NCI-H1092 treated with DMSO at 0.1 percent for 48 hours (cell line): ENCODE measurements at regions not wholly inside any gene's neighbourhood (a gene's known extent, or its start where the extent isn't known, plus 50 kb on each side); places are given as distances from the start of the nearest gene placed in this dataset.

Experiments used
- DNase-seq: peaks from one replicate; lab custom pipeline; 2025; lab: John Stamatoyannopoulos, UW

DNA sequence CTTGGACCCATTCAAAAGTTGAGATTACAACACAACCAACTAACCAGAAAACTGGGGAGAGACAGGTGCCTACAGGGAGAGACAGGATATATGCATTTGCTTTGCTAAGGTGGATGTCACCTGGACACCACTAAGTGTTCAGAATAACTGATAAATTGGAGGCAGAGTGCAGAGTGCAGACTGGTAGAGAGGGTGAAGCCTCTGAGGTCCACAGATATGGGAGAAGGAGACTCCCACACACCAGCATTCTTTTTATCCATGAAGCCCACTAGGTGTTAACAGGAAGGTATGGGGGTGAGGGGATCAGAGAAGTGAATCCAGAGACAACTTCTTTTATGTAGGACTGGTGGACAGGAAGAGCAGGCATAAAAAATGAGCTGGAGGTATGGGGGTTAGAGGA, 1310.0 kb upstream of the ZEB2 start:
- DNase-seq, result no peak

DNA sequence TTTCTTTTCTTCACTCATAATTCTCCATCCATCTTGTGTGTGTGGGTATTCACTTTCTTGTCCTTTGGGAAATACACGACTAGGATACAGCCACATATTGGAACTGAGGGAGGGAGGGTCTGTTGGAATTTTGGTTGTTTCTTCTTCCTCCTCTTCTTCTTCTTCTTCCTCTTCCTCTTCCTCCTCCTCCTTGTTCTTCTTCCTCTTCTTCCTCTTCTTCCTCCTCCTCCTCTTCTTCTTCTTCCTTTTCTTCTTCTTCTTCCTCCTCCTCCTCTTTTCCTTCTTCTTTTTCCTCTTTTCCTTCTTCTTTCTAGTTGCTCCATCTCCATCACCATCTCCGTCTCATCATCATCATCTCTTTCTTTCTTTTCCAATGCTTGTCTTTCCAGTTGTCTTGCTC, 1307.3 kb upstream of the ZEB2 start:
- no peak for DNase-seq

DNA sequence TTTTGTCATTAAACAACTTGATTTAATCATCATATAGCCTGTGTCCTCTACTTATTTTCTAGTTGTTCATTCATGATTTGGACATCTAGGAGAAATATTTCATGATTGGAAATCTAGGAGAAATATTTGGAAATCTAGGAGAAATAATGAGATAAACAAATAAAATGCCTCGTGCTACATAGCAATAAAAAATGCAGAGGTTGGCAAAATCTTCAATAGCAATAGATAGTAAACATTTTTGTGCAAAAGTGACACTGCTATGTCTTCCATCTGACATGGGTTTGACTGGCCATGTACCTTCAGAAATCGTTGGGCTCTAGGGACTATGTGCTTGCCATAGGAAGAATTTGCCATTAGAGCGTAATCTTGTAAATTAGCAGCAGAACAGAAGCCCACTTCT, 1304.5 kb upstream of the ZEB2 start:
- no peak for DNase-seq

DNA sequence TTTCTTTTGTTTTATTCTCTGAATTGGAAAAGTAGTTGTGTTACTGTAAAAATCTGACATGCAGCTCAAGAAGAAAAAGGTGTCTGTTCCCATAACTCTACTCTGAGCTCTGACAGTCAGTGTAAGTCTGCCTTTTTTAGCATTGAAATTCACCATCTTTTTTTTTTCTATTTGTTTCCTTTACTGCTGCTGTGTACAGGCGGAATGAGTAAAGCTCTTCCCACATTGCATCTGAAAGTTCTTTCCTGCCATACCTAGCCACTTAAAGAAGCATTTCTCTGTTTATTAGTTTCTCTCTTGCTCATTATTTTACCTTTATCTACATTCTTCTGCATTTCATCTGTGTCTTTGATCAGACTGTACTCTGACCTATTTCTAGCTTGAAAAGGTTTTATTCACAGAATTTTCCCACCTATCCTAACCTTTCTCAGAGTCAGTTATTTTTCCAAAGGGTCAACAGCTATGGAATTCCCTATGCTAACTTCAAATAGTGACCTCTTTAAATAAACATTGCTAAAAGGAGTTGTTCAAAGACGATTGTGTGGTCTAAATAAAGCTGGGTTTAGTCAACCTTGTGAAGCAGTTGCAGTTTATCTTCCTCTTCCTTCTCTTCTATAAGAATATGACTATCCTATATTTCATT, 1303.1 kb upstream of the ZEB2 start:
- DNase-seq, result no peak

DNA sequence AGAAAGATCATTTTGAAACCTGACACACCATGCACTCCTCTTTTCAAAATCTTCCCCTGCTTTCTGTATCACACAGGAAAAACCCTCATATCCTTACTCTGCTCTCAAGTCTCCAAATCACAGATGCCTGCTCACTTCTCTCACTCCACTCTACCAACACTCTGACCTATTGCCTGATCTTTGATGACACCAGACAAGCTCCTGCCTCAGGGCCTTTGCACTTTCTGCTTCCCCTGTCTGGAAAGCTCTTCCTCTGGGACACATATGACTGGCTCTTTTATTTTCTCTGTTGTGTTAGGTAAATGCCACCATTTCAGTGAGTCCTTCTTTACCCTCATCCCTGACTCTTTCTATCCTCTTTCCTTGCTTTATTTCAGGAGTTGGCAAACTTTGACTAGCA, 1300.7 kb upstream of the ZEB2 start:
- DNase-seq, result no peak

DNA sequence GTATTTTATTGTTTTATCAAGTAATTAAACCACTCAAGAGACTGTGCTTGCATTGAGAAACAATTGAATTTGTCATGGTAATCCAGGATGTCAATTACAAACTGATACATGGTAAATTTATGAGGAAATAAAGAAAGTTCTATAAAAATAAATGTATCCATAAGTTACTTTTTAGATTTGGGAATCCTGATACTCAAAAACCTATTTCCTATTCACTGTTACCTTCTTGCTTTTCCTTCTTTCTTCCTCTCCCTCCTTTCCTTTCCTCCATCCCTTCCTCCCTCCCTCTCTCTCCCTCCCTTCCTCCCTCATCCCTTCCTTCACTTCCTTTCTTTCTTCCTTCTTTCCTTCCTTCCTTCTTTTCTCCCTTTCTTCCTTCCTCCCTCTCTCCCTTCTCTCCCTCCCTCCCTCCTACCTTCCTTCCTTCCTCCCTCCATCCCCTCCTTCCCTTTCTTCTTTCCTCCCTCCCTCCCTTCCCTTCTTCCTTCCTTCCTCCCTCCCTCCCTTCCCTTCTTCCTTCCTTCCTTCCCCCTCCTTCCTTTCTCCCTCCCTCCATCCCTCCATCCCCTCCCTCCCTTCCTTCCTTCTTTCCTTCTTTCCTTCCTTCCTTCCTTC, 1299.1 kb upstream of the ZEB2 start:
- no peak for DNase-seq

DNA sequence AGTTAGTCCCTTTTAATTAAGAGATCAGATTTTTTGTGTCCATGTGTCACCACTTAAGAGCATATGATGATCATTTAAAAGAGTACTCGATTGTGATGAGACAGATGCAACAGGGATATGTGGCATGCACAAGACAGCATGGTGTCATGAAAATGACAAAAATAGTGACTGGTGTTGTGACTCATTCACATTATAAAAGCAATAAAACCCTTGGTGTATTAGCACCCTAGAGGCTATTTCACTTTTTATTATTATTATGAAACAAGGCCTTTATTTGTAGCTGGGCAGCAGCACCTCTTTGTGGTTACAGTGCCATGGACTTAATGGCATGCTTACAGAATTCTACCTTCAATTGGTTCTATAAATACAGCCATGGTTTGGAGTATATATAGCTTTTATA, 1296.0 kb upstream of the ZEB2 start:
- DNase-seq, result no peak

DNA sequence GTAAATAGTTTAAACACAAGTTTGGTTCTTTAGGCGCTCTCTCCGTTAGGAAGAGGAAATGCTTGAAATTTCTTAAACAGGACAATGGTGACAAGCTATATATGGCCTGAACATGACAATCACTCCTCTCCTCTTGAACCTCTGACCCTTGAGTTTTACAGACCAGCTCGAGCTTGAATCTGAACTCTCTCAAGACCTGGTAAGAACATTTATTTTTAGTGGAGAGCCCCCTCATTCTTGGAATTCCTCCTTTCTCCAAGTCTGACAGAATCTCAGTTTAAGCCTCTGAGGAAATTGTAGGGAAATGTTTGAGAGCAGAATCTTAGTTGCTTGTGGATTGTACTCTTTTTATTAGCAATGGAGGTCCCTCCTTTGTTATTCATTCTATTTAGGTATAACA, 1293.6 kb upstream of the ZEB2 start:
- no peak for DNase-seq

DNA sequence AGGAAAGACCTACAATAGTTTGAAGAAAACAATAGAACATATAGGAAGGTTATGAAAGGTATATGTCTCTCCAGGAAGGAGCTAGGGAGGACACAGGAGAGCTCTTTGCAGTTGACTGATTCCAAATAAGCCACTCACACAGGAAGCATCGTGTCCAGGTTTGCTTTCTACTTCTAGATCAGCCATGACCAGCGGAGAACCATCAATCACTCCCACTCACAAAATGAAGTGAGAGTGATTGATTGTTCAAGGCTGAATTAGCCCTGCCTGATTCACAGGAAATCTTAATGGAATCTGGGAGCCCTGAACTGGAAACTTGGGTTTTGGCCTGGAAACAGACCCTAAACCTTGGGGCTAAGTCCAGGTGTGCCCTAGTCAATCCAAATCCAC, 1292.2 kb upstream of the ZEB2 start:
- DNase-seq, result no peak

DNA sequence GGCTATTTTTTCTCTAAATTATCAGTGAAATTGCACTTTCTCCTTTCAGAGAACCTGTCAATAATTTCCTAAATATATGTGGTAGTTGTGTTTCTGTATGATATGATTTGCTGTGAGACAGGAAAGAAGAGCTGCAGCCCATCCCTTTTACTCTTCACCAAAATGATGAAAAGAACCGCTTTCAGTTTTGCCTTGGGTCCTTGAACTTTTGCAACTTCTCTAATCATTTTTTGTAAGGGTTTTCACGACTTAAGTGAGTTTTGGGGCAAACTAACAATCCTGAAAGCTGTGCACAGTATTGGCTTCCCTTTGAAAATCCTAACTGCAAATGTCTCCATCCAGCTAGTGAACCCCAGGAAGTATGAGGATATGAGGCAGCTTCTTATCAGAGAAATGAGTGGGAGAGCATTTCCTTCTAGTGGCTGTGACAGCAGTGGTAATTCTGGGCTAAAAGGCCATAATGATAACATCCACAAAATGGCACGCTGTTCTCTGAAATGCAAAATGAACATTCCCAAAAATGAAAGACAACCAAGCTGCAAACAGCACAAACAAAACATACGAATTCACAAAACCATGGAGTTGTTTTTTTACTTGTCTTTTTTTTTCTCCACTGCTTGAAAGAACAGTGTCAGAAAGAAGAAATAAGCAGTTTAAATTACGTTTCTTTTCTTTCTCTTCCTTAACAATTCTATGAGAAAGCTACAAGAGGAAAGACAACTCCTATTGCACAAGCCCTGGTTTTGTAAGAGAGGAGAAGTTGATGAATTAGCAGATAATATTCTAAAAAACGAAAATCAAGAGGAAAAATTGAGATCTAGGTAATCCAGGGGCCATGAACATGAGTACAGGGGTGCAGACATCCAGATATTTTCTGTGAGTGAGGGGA, 1291.6 kb upstream of the ZEB2 start:
- no peak for DNase-seq

DNA sequence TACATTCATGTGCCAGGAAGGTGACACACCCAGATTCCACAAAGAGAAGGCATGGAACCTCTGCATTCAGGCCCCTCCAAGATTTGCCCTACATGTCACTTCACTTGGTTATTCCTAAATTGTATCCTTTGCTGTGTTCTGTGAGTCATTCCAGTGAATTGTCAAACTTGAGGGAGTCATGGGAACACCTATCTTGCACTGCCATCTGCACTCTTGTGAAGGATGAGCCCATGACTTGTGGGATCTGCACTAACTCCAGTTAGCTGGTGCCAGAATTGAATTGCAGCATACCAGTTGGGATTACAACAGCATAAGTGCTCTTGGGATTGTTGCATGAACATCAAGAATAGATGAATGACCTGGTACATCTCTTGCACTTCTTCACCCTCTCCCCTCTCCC, 1288.0 kb upstream of the ZEB2 start:
- no peak for DNase-seq

DNA sequence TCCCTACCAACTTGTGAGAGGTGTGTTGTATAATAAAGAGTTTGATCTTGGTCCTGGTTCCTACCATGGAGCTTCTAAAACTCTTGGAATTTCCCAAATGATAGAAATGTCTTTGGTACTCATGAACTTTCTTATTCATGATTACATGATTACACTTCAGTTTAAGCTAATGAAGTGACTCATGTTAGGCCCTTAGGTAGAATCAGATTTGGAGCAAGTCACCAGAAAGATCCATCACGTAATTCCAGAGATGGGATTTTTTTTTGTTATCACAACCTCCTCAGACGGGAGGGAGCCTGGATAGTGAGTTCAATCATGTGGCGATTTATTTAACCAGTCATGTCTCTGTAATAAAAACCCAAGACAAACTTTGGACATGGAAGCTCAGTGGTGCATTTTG, 1287.6 kb upstream of the ZEB2 start:
- no peak for DNase-seq

DNA sequence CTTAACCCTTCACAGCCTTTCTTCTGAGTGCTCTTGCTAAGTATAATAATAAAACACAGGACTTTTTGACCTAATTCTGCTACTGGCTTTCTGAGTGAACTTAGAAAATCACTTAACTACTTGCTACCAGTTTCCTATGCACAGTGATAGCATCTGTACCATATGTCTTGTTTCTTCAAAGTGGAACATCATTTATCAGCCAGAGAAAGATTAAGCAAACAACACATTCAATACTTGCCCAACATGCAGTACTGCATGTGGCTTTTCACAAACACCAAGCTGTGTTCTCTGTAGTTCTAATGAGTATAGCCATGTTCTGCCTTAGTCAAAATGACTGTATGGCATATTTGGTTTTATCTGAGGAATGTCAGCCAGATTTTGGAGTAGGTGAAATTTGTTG, 1286.6 kb upstream of the ZEB2 start:
- DNase-seq, result no peak

DNA sequence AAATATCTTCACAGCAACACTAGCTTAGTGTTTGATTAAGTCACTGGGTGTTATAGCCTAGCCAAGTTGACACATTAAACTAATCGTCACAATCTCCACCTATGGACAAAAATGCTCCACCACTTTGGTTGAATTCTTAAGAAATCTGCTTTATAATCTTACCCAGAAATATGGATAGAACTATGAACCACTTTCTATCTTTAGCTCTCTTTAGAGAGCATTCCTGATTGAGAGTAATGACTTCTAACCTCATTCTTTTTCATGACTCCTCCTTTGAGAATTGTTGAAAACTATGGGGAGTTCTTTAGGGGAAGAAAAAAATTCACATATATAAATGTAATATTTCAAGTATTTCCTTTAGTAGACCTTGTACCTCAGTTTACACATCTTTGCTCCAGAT, 1282.2 kb upstream of the ZEB2 start:
- DNase-seq, result no peak

DNA sequence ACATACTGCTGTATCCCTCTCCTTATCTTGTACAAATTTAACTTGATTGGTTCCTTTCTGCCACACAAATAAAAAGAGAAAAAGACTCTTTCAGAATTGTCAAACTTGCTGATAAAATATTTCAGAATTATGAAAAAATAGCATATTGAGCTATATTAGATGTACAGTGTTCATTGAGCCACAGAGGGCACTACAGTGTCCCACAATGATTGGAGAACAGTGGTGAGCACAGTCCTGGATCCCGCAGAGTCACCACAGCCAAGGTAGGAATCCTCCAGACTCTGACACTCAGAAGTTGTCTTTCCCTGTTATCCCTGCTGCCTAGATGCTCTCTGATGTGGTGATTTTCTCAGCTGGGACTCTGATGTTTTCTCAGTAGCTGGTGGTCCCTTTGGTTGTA, 1281.3 kb upstream of the ZEB2 start:
- DNase-seq, result no peak

DNA sequence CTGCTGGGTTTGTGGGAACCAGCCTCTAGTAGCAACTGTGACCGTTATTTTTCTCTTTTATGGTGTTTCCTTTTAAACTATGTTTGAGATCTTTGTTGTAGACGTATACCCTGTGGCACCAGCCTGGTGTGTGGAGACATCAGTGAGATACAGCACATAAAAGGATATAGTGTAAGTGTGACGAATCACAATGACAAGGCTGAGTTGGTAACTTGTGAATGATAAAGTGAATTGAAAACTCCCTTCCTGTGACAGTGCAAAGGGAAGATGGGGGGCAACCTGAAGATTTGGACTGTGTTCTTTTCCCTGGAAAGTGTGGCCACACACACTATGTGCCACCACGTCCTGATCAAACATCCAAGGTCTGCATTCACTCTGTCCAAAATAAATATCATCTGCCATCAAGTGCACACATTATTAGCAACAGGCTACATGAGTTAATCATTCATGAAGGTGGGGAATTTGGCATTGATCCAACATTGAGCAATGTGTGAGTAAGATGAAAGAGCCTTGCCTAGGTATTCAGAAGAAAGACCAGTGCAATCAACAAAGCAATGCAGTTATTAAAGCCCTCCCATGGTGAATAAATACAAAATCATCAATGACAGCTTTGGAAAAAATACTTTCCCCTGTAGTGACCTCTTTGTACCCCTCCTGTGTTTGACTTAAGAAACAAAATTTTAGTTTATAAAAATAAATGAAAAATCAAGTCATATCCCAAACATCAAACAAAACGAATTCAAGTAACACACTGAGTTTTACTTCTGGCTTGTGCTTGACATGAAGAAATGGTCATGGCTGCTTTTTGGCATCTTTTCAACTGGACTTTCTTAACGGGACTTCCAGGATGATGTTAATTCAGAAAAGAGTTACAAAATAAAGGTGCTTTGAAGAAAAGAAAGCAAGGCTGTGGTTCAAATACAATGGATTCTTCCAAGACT, 1280.5 kb upstream of the ZEB2 start:
- DNase-seq, result no peak

DNA sequence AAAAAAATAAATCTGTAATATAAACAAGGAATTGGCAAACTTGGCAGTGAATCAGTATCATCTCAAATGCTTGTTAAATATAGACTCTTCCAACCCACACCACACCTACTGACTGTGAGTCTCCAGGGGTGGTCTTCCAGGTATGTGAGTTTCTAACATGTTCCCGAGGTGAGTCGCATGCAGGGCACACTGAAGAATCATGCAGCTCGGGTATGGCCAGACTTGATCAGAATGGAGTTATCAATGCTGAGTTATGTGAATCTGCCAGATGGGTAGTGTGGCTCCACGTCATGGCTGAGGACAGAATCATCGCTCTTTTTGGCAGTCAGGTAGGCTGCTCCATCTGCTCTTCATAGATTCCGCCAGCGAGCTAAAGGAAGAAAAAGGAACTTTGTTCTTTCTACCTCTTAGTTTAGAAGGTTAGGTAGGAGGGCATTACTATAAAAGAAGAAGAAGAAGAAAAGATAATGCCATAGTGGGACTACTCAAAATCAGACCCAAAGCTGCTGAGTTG, 1279.7 kb upstream of the ZEB2 start:
- no peak for DNase-seq

DNA sequence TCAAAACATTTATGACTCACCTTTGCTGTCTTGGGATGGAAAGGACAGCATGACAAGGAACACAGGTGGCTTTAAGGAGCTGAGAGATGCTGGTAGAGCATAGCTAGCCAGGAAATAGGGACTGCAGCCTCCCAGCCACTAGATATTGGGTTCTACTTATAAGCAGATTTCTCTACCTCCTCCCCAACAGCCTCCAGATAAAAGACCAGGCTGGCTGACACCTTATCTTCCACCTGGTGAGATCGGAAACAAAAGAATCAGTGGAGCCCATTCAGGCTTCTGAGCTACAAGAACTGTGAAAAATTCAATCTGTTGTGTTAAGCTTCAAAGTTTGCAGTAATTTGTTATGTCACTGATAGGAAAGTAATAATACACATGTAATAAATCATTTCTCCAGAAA, 1278.5 kb upstream of the ZEB2 start:
- no peak for DNase-seq

DNA sequence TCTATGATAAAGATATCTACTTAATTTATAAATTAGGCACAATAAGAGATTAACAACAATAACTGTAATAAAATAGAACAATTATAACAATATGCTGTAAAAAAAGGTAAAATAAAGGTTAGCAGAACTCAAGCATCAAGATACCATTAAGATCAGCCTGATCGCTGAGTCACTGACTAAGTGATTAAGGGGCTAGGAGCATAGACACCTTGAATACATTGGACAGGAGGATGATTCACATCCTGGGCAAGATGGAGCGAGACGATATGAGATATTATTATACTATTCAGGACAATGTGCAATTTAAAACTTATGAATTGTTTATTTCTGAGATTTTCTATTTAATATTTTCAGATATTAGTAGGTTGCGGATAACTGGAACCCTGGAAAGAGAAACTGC, 1277.8 kb upstream of the ZEB2 start:
- DNase-seq, result no peak

DNA sequence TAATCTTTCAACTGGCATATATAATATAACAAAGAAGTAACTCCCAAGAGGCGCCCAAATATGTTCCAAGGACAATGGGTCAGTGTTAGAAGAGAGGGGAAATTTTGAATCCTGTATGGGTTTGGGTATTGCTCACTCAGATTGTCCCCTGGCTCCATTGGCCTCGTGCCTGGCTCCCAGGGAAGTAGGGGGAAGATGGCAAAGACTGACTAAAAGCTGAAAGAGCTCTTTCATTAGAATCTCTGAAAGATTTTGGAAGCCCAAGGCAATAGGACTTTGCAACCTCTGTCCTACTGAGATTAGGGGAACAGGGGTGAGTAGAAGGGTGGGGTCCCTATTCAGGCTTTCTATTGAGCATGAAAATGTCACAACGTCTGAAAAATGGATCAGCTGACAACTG, 1272.8 kb upstream of the ZEB2 start:
- no peak for DNase-seq

DNA sequence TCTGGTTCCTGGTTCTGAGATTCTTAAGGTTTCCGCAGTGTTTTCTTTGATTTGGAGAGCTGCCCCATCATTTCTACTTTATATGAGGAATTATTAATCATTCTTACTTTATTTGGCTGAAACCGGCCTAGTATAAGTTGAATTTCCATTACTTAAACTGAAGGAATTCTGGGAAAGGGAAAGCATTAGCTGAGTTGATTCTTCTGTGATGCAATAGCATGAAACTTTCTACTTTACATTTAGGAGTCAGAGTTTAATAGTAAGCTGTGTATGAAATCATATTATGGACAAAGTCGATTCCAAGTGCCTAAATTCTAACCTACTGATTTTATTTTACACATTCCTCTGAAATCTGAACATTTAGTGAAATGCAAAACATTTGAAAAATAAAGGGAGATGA, 1269.7 kb upstream of the ZEB2 start:
- DNase-seq, result no peak
